Skeletal muscle tissue (tissue), 3 donors: ENCODE measurements at regions not wholly inside any gene's neighbourhood (a gene's known extent, or its start where the extent isn't known, plus 50 kb on each side); places are given as distances from the start of the nearest gene placed in this dataset.

ENCODE experiments used
- H3K27ac ChIP-seq: one replicate; pipeline ENCODE4 v1.7.0; 2013; ENCODE audit warnings: mild to moderate bottlenecking, low read depth, low read length, inconsistent platforms
- H3K27me3 ChIP-seq, 3 donors: one replicate each; pipeline ENCODE4 v1.7.0; 2013; ENCODE audit warnings: low read length in 3 of 3; ENCODE audit not compliant: control insufficient read depth in 3 of 3, insufficient read depth in 3 of 3
- H3K36me3 ChIP-seq, 3 donors: one replicate each; pipeline ENCODE4 v1.7.0; 2013; ENCODE audit warnings: low read length in 3 of 3; ENCODE audit not compliant: control insufficient read depth in 3 of 3, insufficient read depth in 3 of 3
- H3K4me1 ChIP-seq, 3 donors: one replicate each; pipeline ENCODE4 v1.7.0; 2013; ENCODE audit warnings: low read length in 3 of 3, mild to moderate bottlenecking in 3 of 3; ENCODE audit not compliant: control insufficient read depth in 3 of 3, insufficient read depth in 3 of 3
- H3K4me3 ChIP-seq, 3 donors: one replicate each; pipeline ENCODE4 v1.7.0; 2013; ENCODE audit warnings: low read length in 3 of 3
- H3K9ac ChIP-seq, 3 donors: one replicate each; pipeline ENCODE4 v1.7.0; 2013; ENCODE audit warnings: low read length in 3 of 3, mild to moderate bottlenecking in 3 of 3, moderate library complexity in 2 of 3, low read depth in 1 of 3
- H3K9me3 ChIP-seq, 3 donors: one replicate each; pipeline ENCODE4 v1.7.0; 2013; ENCODE audit warnings: low read length in 3 of 3; ENCODE audit not compliant: control insufficient read depth in 3 of 3
- donor health status: Osteomylitis.

GRCh38 chr12:91991399-91992187, 154.1 kb downstream of the BTG1 start:
- no peak overlapping the region for H3K9ac ChIP-seq

GRCh38 chr12:91990525-91990924, 155.1 kb downstream of the BTG1 start:
- Histone ChIP-seq H3K36me3 (no peaks in the 10 kb centered on the region), H3K9me3 (no peaks in the 10 kb centered on the region), H3K27me3 (no peaks in the 10 kb centered on the region), H3K4me3 (no peak overlapping the region), H3K4me1 (no peaks in the 10 kb centered on the region), H3K9ac (no peak overlapping the region), H3K27ac (no peak overlapping the region)

More at GRCh38 chr12:91991399-91992187, 154.1 kb downstream of the BTG1 start:
- H3K27ac ChIP-seq = no peak overlapping the region
- H3K9me3 ChIP-seq = no peaks in the 10 kb centered on the region
- H3K36me3 ChIP-seq = no peaks in the 10 kb centered on the region
- no peaks in the 10 kb centered on the region for H3K27me3 ChIP-seq
- H3K4me1 ChIP-seq = no peaks in the 10 kb centered on the region
- no peak overlapping the region for H3K4me3 ChIP-seq

GRCh38 chr12:91989143-91989542, 156.5 kb downstream of the BTG1 start:
- H3K27me3 ChIP-seq = no peaks in the 10 kb centered on the region
- H3K4me1 ChIP-seq = no peaks in the 10 kb centered on the region
- no peak overlapping the region for H3K9ac ChIP-seq
- H3K27ac ChIP-seq = no peak overlapping the region
- H3K36me3 ChIP-seq = no peaks in the 10 kb centered on the region
- no peak overlapping the region for H3K4me3 ChIP-seq
- no peaks in the 10 kb centered on the region for H3K9me3 ChIP-seq

GRCh38 chr12:91988086-91988923, 157.3 kb downstream of the BTG1 start:
- Histone ChIP-seq H3K4me1 (no peaks in the 10 kb centered on the region), H3K27ac (no peak overlapping the region), H3K36me3 (no peaks in the 10 kb centered on the region), H3K9me3 (no peaks in the 10 kb centered on the region), H3K9ac (no peak overlapping the region), H3K27me3 (no peaks in the 10 kb centered on the region), H3K4me3 (no peak overlapping the region)

GRCh38 chr12:91986084-91986483, 159.6 kb downstream of the BTG1 start:
- Histone ChIP-seq H3K9me3 (no peaks in the 10 kb centered on the region), H3K9ac (no peak overlapping the region), H3K27ac (no peak overlapping the region), H3K4me3 (no peak overlapping the region), H3K4me1 (no peaks in the 10 kb centered on the region), H3K36me3 (no peaks in the 10 kb centered on the region), H3K27me3 (no peaks in the 10 kb centered on the region)

GRCh38 chr12:91985002-91985787, 160.5 kb downstream of the BTG1 start:
- H3K9ac ChIP-seq = no peak overlapping the region
- H3K4me3 ChIP-seq = no peak overlapping the region
- no peaks in the 10 kb centered on the region for H3K27me3 ChIP-seq
- H3K4me1 ChIP-seq = no peaks in the 10 kb centered on the region
- no peak overlapping the region for H3K27ac ChIP-seq
- H3K9me3 ChIP-seq = no peaks in the 10 kb centered on the region
- H3K36me3 ChIP-seq = no peaks in the 10 kb centered on the region

GRCh38 chr12:91984556-91984955, 161.1 kb downstream of the BTG1 start:
- H3K36me3 ChIP-seq = no peaks in the 10 kb centered on the region
- no peaks in the 10 kb centered on the region for H3K4me1 ChIP-seq
- H3K9me3 ChIP-seq = no peaks in the 10 kb centered on the region
- no peak overlapping the region for H3K27ac ChIP-seq
- no peak overlapping the region for H3K4me3 ChIP-seq
- no peak overlapping the region for H3K9ac ChIP-seq
- H3K27me3 ChIP-seq = no peaks in the 10 kb centered on the region

GRCh38 chr12:91983935-91984334, 161.7 kb downstream of the BTG1 start:
- H3K9ac ChIP-seq = no peak overlapping the region
- no peaks in the 10 kb centered on the region for H3K36me3 ChIP-seq
- no peak overlapping the region for H3K27ac ChIP-seq
- H3K27me3 ChIP-seq = no peaks in the 10 kb centered on the region
- H3K4me3 ChIP-seq = no peak overlapping the region
- no peaks in the 10 kb centered on the region for H3K9me3 ChIP-seq
- no peaks in the 10 kb centered on the region for H3K4me1 ChIP-seq

- Histone ChIP-seq H3K4me1 (no peaks in the 10 kb centered on the region), H3K9me3 (no peaks in the 10 kb centered on the region), H3K36me3 (no peaks in the 10 kb centered on the region), H3K9ac (no peak overlapping the region), H3K4me3 (no peak overlapping the region), H3K27ac (no peak overlapping the region), H3K27me3 (no peaks in the 10 kb centered on the region)
Measured at GRCh38 chr12:91982946-91983345, 162.7 kb downstream of the BTG1 start.
